ENCODE measurements at regions not wholly inside any gene's neighbourhood (a gene's known extent, or its start where the extent isn't known, plus 50 kb on each side); places are given as distances from the start of the nearest gene placed in this dataset.

DNA sequence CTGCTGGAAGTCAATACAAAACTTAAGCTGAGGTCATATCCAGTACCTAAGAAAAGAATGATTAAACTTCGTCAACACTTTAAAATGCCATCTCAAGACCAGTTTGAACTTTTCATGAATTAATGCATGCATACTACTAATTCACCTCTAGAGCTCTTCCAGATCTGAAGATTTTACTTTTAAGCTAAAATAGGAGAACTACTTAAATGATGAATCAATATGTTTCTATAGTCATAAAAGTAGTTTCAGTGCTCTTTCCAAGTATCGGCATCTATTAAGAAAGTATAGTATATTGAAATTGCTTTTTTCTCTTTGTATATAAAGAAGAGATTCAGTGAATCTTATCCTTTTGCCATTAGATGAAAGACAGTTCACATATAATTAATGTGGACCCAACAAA is 1123.9 kb downstream of the PCDH9 start:
- H3K27ac Mint-ChIP-seq (ENCODE audit: unreplicated experiment) = no peak overlapping the region
- peaks cover 5% of the 10 kb centered on the region for H3K4me1 Mint-ChIP-seq (ENCODE audit: unreplicated experiment)
- H3K4me3 Mint-ChIP-seq (ENCODE audit: unreplicated experiment) = no peak overlapping the region
- no peaks in the 10 kb centered on the region for H3K9me3 Mint-ChIP-seq (ENCODE audit: unreplicated experiment)
- TF ChIP-seq, protein P1, sequence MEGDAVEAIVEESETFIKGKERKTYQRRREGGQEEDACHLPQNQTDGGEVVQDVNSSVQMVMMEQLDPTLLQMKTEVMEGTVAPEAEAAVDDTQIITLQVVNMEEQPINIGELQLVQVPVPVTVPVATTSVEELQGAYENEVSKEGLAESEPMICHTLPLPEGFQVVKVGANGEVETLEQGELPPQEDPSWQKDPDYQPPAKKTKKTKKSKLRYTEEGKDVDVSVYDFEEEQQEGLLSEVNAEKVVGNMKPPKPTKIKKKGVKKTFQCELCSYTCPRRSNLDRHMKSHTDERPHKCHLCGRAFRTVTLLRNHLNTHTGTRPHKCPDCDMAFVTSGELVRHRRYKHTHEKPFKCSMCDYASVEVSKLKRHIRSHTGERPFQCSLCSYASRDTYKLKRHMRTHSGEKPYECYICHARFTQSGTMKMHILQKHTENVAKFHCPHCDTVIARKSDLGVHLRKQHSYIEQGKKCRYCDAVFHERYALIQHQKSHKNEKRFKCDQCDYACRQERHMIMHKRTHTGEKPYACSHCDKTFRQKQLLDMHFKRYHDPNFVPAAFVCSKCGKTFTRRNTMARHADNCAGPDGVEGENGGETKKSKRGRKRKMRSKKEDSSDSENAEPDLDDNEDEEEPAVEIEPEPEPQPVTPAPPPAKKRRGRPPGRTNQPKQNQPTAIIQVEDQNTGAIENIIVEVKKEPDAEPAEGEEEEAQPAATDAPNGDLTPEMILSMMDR (IDR thresholded peaks at IDR 0.05) = no peak
- no peaks in the 10 kb centered on the region for H3K36me3 Mint-ChIP-seq (ENCODE audit: unreplicated experiment)
- H3K27me3 Mint-ChIP-seq (ENCODE audit: unreplicated experiment) = no peaks in the 10 kb centered on the region
- DNase-seq (ENCODE audit: extremely low spot score, unreplicated experiment) = no peak

- TF ChIP-seq, protein P1 (IDR thresholded peaks at IDR 0.05) = no peak
- DNase-seq (ENCODE audit: extremely low spot score, unreplicated experiment) = no peak
- Mint-ChIP-seq H3K27me3 (ENCODE audit: unreplicated experiment) (no peaks in the 10 kb centered on the region), H3K4me1 (ENCODE audit: unreplicated experiment) (peaks cover 7% of the 10 kb centered on the region), H3K27ac (ENCODE audit: unreplicated experiment) (peak overlapping the region; percentile 23), H3K36me3 (ENCODE audit: unreplicated experiment) (no peaks in the 10 kb centered on the region), H3K4me3 (ENCODE audit: unreplicated experiment) (no peak overlapping the region), H3K9me3 (ENCODE audit: unreplicated experiment) (no peaks in the 10 kb centered on the region)
Observed at GRCh38 chr13:66102864-66103263, 1127.3 kb downstream of the PCDH9 start.

DNA sequence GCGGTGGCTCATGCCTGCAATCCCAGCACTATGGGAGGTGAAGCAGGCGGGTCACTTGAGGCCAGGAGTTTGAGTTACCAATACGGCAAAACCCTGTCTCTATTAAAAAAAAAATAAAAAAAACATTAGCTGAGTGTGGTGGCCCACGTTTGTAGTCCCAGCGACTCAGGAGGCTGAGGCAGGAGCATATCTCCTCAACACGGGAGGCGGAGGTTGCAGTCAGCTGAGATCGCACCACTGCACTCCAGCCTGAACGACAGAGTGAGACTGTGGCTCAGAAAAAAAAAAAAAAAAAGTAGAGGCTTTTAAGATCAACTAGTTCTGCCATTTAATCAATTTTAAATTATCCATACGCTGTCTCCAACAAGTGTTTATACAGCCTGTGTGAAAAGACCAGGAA is 1130.3 kb downstream of the PCDH9 start:
- no peak for DNase-seq (ENCODE audit: extremely low spot score, unreplicated experiment)
- TF ChIP-seq, protein P1 (IDR thresholded peaks at IDR 0.05) = no peak
- no peak overlapping the region for H3K4me3 Mint-ChIP-seq (ENCODE audit: unreplicated experiment)
- H3K27me3 Mint-ChIP-seq (ENCODE audit: unreplicated experiment) = no peaks in the 10 kb centered on the region
- H3K36me3 Mint-ChIP-seq (ENCODE audit: unreplicated experiment) = peaks cover 5% of the 10 kb centered on the region
- no peak overlapping the region for H3K27ac Mint-ChIP-seq (ENCODE audit: unreplicated experiment)
- H3K9me3 Mint-ChIP-seq (ENCODE audit: unreplicated experiment) = peaks cover 6% of the 10 kb centered on the region
- H3K4me1 Mint-ChIP-seq (ENCODE audit: unreplicated experiment) = peaks cover 7% of the 10 kb centered on the region

DNA sequence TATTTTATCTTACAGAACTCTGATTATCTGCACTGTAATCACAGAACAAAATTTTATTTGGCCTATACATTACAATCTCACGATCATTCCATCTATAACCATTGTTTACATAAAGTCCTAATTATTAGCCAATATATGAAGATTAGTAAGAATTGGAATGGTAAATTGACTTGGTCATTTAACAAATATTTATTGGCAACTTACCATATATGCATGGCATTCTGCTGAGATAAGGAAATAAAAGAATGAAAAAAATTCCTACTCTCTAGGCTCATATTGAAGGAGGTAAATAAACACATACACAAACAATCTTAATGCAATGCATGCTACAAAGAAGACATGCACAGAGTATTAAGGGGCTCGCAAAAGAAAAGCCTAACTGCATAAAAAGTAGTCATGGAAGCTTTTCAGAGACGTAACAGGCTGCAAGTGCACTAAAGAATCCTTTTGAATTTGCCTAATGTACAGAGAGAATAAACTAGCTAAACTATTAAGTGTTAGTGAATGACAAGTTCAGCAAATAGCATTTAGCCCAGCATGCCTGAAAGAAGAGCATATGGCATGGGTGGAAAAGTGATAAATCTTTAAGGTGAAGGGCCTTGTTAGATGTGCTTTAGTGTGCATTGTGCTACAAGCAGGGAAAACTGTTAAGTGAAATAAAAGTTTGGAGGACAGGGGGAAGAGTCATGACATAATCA is 1131.1 kb downstream of the PCDH9 start:
- Mint-ChIP-seq H3K27ac (ENCODE audit: unreplicated experiment) (no peak overlapping the region), H3K4me3 (ENCODE audit: unreplicated experiment) (no peak overlapping the region), H3K36me3 (ENCODE audit: unreplicated experiment) (peaks cover 5% of the 10 kb centered on the region), H3K4me1 (ENCODE audit: unreplicated experiment) (peaks cover 7% of the 10 kb centered on the region), H3K9me3 (ENCODE audit: unreplicated experiment) (peaks cover 6% of the 10 kb centered on the region), H3K27me3 (ENCODE audit: unreplicated experiment) (no peaks in the 10 kb centered on the region)
- no peak for DNase-seq (ENCODE audit: extremely low spot score, unreplicated experiment)
- TF ChIP-seq, protein P1 (IDR thresholded peaks at IDR 0.05) = no peak

DNA sequence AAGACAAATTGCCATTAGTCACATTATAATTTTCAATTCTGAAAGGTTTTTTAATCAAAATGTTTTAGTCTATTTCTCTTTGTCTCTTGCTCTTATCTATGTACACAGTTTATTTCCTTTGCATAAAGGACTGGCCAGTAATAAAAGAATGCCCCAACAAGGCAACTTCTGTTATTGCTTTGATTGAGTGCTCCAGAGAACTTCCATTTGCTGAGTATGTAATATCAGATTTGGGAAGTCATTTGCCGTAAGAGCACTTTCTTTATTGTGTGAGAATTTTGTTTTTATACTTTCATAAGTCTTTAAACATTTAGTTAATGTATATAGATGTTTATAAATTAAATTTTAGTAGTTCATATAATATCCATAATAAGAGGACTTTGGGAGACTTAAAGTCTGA is 1140.4 kb downstream of the PCDH9 start:
- TF ChIP-seq, protein P1 (IDR thresholded peaks at IDR 0.05) = no peak
- Mint-ChIP-seq H3K27me3 (ENCODE audit: unreplicated experiment) (no peaks in the 10 kb centered on the region), H3K36me3 (ENCODE audit: unreplicated experiment) (no peaks in the 10 kb centered on the region), H3K4me3 (ENCODE audit: unreplicated experiment) (no peak overlapping the region), H3K27ac (ENCODE audit: unreplicated experiment) (no peak overlapping the region), H3K4me1 (ENCODE audit: unreplicated experiment) (peaks cover 6% of the 10 kb centered on the region), H3K9me3 (ENCODE audit: unreplicated experiment) (peaks cover 2% of the 10 kb centered on the region)
- DNase-seq (ENCODE audit: extremely low spot score, unreplicated experiment) = no peak
